Smooth muscle cell (in vitro differentiated cells): ENCODE measurements at regions not wholly inside any gene's neighbourhood (a gene's known extent, or its start where the extent isn't known, plus 50 kb on each side); places are given as distances from the start of the nearest gene placed in this dataset.

Experiments
- DNase-seq: peaks from one replicate; lab custom pipeline; 2025; ENCODE audit not compliant: unreplicated experiment; lab: John Stamatoyannopoulos, UW
- H2AFZ ChIP-seq: fragments of 200-600 bp; sonication (generic); 2 replicates; pipeline ENCODE4 v1.6.0; 2016; ENCODE audit warnings: antibody characterized with exemption, low read depth, mild to moderate bottlenecking
- H3F3A ChIP-seq: fragments of 200-600 bp; sonication (generic); 2 replicates; pipeline ENCODE4 v1.6.0; 2017; ENCODE audit warnings: antibody characterized with exemption, low read depth
- H3K27ac ChIP-seq: fragments of 200-600 bp; sonication (generic); 2 replicates; pipeline ENCODE4 v1.5.1; 2016; ENCODE audit warnings: low read depth, mild to moderate bottlenecking
- H3K27me3 ChIP-seq: fragments of 200-600 bp; sonication (generic); 2 replicates; pipeline ENCODE4 v1.6.1; 2016; ENCODE audit warnings: low read depth, mild to moderate bottlenecking
- H3K36me3 ChIP-seq: fragments of 200-600 bp; sonication (generic); 2 replicates; pipeline ENCODE4 v1.5.1; 2016; ENCODE audit warnings: low read depth
- H3K4me1 ChIP-seq: fragments of 200-600 bp; sonication (generic); 2 replicates; pipeline ENCODE4 v1.5.1; 2016; ENCODE audit warnings: low read depth
- H3K4me2 ChIP-seq: fragments of 200-600 bp; sonication (generic); 2 replicates; pipeline ENCODE4 v1.6.0; 2016; ENCODE audit warnings: mild to moderate bottlenecking
- H3K4me3 ChIP-seq: fragments of 200-600 bp; sonication (generic); 2 replicates; pipeline ENCODE4 v1.5.1; 2016; ENCODE audit warnings: mild to moderate bottlenecking
- H3K79me2 ChIP-seq: fragments of 200-600 bp; sonication (generic); 2 replicates; pipeline ENCODE4 v1.6.0; 2016; ENCODE audit warnings: low read depth, mild to moderate bottlenecking
- H3K9ac ChIP-seq: fragments of 200-600 bp; sonication (generic); 2 replicates; pipeline ENCODE4 v1.6.0; 2016; ENCODE audit warnings: low read depth
- H3K9me3 ChIP-seq: fragments of 200-600 bp; sonication (generic); replicated peaks from 2 replicates; pipeline ENCODE4 v1.5.1; 2016; ENCODE audit warnings: low read depth
- H4K20me1 ChIP-seq: fragments of 200-600 bp; sonication (generic); 2 replicates; pipeline ENCODE4 v1.6.0; 2016; ENCODE audit warnings: low read depth
- CTCF ChIP-seq: fragments of 200-600 bp; sonication (generic); IDR thresholded peaks from 2 replicates; pipeline ENCODE4 v1.5.1; 2017; ENCODE audit warnings: borderline replicate concordance, mild to moderate bottlenecking, antibody characterized with exemption; ENCODE audit not compliant: insufficient read depth, poor library complexity, severe bottlenecking
- WGBS: methylation state at CpG from one replicate; pipeline ENCODE4 v1.1.7; 2016; ENCODE audit warnings: low lambda C conversion rate; 5-methylcytosine and 5-hydroxymethylcytosine counted together

GRCh38 chr2:120798567-120799247, 63.0 kb downstream of the GLI2 start:
- peaks cover 77% of the 10 kb centered on the region for H4K20me1 ChIP-seq
- DNase-seq, result no peak

GRCh38 chr2:120802158-120802557, 66.5 kb downstream of the GLI2 start:
- no peak for TF ChIP-seq CTCF
- Histone ChIP-seq H3K27ac (no peak overlapping the region), H3F3A (no peaks in the 10 kb centered on the region), H3K9ac (no peak overlapping the region), H3K4me2 (no peak overlapping the region), H4K20me1 (peaks cover 76% of the 10 kb centered on the region), H3K36me3 (no peaks in the 10 kb centered on the region), H3K79me2 (peaks cover 40% of the 10 kb centered on the region), H3K4me1 (no peaks in the 10 kb centered on the region), H3K4me3 (no peak overlapping the region), H3K9me3 (no peaks in the 10 kb centered on the region), H3K27me3 (no peaks in the 10 kb centered on the region), H2AFZ (no peak overlapping the region)
- 74% methylated on average over 5 of the region's 5 CpGs for WGBS
- DNase-seq, result no peak

More at GRCh38 chr2:120798567-120799247, 63.0 kb downstream of the GLI2 start:
- Histone ChIP-seq H3K79me2 (peaks cover 40% of the 10 kb centered on the region), H3K9ac (no peak overlapping the region), H3K4me2 (no peak overlapping the region), H3K27ac (no peak overlapping the region), H3F3A (no peaks in the 10 kb centered on the region), H3K9me3 (no peaks in the 10 kb centered on the region), H3K4me1 (peaks cover 2% of the 10 kb centered on the region), H3K4me3 (no peak overlapping the region), H3K27me3 (no peaks in the 10 kb centered on the region), H2AFZ (no peak overlapping the region), H3K36me3 (no peaks in the 10 kb centered on the region)
- no peak for TF ChIP-seq CTCF
- 79% methylated on average over 8 of the region's 8 CpGs for WGBS

GRCh38 chr2:120802867-120803484, 67.3 kb downstream of the GLI2 start:
- Histone ChIP-seq H3K4me1 (no peaks in the 10 kb centered on the region), H3K4me2 (no peak overlapping the region), H3F3A (no peaks in the 10 kb centered on the region), H4K20me1 (peaks cover 71% of the 10 kb centered on the region), H3K4me3 (no peak overlapping the region), H3K9ac (no peak overlapping the region), H2AFZ (no peak overlapping the region), H3K27me3 (no peaks in the 10 kb centered on the region), H3K36me3 (no peaks in the 10 kb centered on the region), H3K79me2 (peaks cover 35% of the 10 kb centered on the region), H3K9me3 (no peaks in the 10 kb centered on the region), H3K27ac (no peak overlapping the region)
- TF ChIP-seq CTCF, result no peak
- WGBS, result 87% methylated on average over 3 of the region's 3 CpGs
- no peak for DNase-seq
